Neural cell (in vitro differentiated cells): ENCODE measurements at regions not wholly inside any gene's neighbourhood (a gene's known extent, or its start where the extent isn't known, plus 50 kb on each side); places are given as distances from the start of the nearest gene placed in this dataset.

Source experiments
- EP300 ChIP-seq: fragments of 450-650 bp; conservative IDR thresholded peaks from 2 replicates; pipeline ENCODE4 v1.6.1; 2014; ENCODE audit warnings: antibody characterized with exemption, mild to moderate bottlenecking, moderate library complexity; ENCODE audit not compliant: poor library complexity, severe bottlenecking
- EZH2 ChIP-seq: fragments of 200-600, 300-800 bp; shearing (Covaris generic), sonication (generic); IDR thresholded peaks from 2 replicates; pipeline ENCODE4 v1.6.1; 2014; ENCODE audit warnings: antibody characterized with exemption, low read length, borderline replicate concordance, mild to moderate bottlenecking; ENCODE audit not compliant: insufficient read depth, poor library complexity, severe bottlenecking
- POLR2AphosphoS5 ChIP-seq: IDR thresholded peaks from 2 replicates; pipeline ENCODE4 v1.6.1; 2012

- TF ChIP-seq EP300 (no peak), POLR2AphosphoS5 (no peak), EZH2 (no peak)
Observed at GRCh38 chr7:18228686-18229085, 201.0 kb upstream of the PRPS1L1 start.
